Thyroid gland (tissue), 4 donors: ENCODE measurements at regions not wholly inside any gene's neighbourhood (a gene's known extent, or its start where the extent isn't known, plus 50 kb on each side); places are given as distances from the start of the nearest gene placed in this dataset.

ENCODE experiments used
- DNase-seq, 2 donors: peaks; one replicate each; pipeline ENCODE4 v3.0.0-alpha.2; 2019
- H3K27ac ChIP-seq, 3 donors: fragments of 200-600 bp; sonication (generic); 1 replicate in 2 of 3; 2 replicates in 1 of 3; pipeline ENCODE4 v1.5.1; 2016 to 2019; ENCODE audit warnings: mild to moderate bottlenecking in 1 of 3, moderate library complexity in 1 of 3
- H3K27me3 ChIP-seq: fragments of 200-600 bp; sonication (generic); one replicate; pipeline ENCODE4 v1.5.1; 2019
- H3K36me3 ChIP-seq, 2 donors: fragments of 200-600 bp; sonication (generic); one replicate each; pipeline ENCODE4 v1.5.1; 2016 to 2019
- H3K4me1 ChIP-seq, 2 donors: fragments of 200-600 bp; sonication (generic); one replicate each; pipeline ENCODE4 v1.5.1; 2017 to 2019
- H3K4me3 ChIP-seq, 3 donors: fragments of 200-600 bp; sonication (generic); replicated peaks in 1 of 3; 1 replicate in 2 of 3; 2 replicates in 1 of 3; pipeline ENCODE4 v1.5.1; 2016; ENCODE audit warnings: mild to moderate bottlenecking in 1 of 3
- H3K9me3 ChIP-seq: fragments of 200-600 bp; sonication (generic); one replicate; pipeline ENCODE4 v1.5.1; 2017
- POLR2A ChIP-seq, 2 donors: fragments of 450-650 bp; IDR thresholded peaks; one replicate each; pipeline ENCODE4 v1.6.1; 2017; ENCODE audit warnings: antibody characterized with exemption in 2 of 2, mild to moderate bottlenecking in 2 of 2, moderate library complexity in 1 of 2
- WGBS, 2 donors: methylation state at CpG; one replicate each; pipeline ENCODE4 v1.1.5; 2017; 5-methylcytosine and 5-hydroxymethylcytosine counted together
- intact Hi-C: fragments of 100-400 bp; cut with DNase I; formaldehyde crosslinking; loops from one replicate; pipeline ENCODE4 v1.15.1; 2023
- TF ChIP-seq, protein P1 (sequence below), 6 experiments: fragments of 200-600 bp in 3 of 6; fragments of 450-650 bp in 3 of 6; sonication (generic) in 3 of 6; IDR thresholded peaks; one replicate each; pipeline ENCODE4 v1.5.1; 2016 to 2019; ENCODE audit warnings: antibody characterized with exemption in 6 of 6, mild to moderate bottlenecking in 2 of 6, inconsistent platforms in 1 of 6, moderate library complexity in 1 of 6

DNA sequence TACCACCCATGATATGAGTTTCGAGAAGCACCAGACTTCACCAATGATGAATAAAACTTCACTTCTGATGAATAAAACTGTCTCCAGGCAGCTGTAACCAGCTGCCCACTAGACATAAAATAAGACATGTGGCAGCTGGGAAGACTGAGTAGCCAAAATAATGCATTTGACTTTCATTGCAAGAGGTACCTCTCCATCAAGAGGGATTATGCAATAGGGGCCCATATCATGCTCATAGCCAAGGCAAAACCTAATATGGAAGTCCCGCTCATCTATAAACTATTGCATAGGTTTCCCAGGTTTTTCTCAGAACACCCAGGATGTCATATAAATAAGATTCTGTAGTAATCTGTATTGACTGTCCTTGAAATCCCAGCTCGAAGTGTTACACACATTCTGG lies 155.5 kb downstream of the SIM1 start:
- WGBS, 2 donors: 86 to 88% methylated on average over 3 of the region's 3 CpGs
- intact Hi-C loops: no loop called here

DNA sequence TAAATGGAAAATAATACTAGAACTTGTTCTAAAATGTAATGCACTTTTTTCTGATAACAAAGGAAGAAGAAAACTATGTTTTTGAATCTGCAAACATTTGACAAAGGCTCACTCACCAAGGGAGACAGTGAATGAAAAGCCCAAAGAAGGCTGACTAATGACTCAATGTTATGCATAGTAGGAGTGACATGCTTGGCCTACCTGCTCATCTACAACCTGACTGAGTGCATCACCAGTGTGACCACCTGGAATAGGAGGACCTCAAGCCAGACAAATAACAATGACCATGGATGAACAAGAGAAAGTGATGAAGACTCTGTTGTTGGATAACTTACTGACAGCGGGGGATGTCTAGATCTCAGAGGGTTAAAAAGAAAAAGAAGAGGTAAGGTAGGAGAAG lies 157.2 kb downstream of the SIM1 start:
- 95 to 98% methylated on average over 1 of the region's 1 CpG for WGBS, 2 donors
- H3K4me1 ChIP-seq: no peaks in the 10 kb centered on the region

More for the DNA sequence above, 155.5 kb downstream of the SIM1 start:
- Histone ChIP-seq H3K36me3 (no peaks in the 10 kb centered on the region), H3K9me3 (no peaks in the 10 kb centered on the region), H3K27me3 (no peaks in the 10 kb centered on the region), H3K4me1 (no peaks in the 10 kb centered on the region), H3K4me3 (no peak overlapping the region), H3K27ac (no peak overlapping the region)
- TF ChIP-seq POLR2A (IDR thresholded peaks at IDR 0.05): no peak
- TF ChIP-seq, protein P1, sequence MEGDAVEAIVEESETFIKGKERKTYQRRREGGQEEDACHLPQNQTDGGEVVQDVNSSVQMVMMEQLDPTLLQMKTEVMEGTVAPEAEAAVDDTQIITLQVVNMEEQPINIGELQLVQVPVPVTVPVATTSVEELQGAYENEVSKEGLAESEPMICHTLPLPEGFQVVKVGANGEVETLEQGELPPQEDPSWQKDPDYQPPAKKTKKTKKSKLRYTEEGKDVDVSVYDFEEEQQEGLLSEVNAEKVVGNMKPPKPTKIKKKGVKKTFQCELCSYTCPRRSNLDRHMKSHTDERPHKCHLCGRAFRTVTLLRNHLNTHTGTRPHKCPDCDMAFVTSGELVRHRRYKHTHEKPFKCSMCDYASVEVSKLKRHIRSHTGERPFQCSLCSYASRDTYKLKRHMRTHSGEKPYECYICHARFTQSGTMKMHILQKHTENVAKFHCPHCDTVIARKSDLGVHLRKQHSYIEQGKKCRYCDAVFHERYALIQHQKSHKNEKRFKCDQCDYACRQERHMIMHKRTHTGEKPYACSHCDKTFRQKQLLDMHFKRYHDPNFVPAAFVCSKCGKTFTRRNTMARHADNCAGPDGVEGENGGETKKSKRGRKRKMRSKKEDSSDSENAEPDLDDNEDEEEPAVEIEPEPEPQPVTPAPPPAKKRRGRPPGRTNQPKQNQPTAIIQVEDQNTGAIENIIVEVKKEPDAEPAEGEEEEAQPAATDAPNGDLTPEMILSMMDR (IDR thresholded peaks at IDR 0.05): no peak
- DNase-seq: no peak

DNA sequence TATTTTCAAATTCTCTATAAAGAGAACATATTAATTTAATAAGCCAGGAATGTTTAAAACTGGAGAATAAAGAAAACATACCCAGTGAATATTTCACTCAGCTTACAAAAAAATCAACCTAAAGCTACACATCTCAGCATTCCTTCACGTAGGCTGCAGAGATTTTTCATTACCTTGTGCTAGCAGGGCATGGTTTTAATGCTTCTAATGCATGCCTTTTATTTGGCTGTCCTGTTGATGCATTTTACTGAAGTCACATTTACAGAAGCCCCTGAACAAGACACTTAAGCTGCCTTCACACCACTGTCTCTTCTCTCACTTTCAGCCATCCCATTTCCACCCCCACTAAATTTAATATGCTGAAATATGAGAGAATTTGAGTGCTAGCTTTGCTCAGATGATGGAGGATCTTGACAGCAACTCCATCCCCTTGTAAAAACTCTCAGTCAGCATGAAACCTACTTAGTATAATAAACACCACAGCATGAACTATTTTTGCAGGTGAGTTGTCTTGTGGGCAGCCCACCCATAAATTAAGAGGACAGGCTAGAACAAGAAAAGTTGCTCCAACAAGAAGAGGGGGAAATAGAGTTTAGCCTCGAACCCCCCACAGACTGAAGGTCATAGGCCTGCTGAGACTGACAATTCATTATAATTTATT lies 159.4 kb downstream of the SIM1 start:
- H3K36me3 ChIP-seq: no peaks in the 10 kb centered on the region
- H3K4me3 ChIP-seq: no peak overlapping the region
- H3K27me3 ChIP-seq: no peaks in the 10 kb centered on the region
- H3K27ac ChIP-seq: no peak overlapping the region
- H3K4me1 ChIP-seq: no peaks in the 10 kb centered on the region
- intact Hi-C loops: no loop called here
- WGBS, 2 donors: 58 to 70% methylated on average over 2 of the region's 2 CpGs
- no peak for DNase-seq
- TF ChIP-seq, protein P1 (IDR thresholded peaks at IDR 0.05): no peak
- no peaks in the 10 kb centered on the region for H3K9me3 ChIP-seq

More for the DNA sequence above, 157.2 kb downstream of the SIM1 start:
- no peaks in the 10 kb centered on the region for H3K27me3 ChIP-seq
- no peak for DNase-seq
- H3K9me3 ChIP-seq: no peaks in the 10 kb centered on the region
- TF ChIP-seq, protein P1 (IDR thresholded peaks at IDR 0.05): no peak
- no peak for TF ChIP-seq POLR2A (IDR thresholded peaks at IDR 0.05)
- H3K4me3 ChIP-seq: no peak overlapping the region
- no peaks in the 10 kb centered on the region for H3K36me3 ChIP-seq
- intact Hi-C loops: no loop called here
- no peak overlapping the region for H3K27ac ChIP-seq

DNA sequence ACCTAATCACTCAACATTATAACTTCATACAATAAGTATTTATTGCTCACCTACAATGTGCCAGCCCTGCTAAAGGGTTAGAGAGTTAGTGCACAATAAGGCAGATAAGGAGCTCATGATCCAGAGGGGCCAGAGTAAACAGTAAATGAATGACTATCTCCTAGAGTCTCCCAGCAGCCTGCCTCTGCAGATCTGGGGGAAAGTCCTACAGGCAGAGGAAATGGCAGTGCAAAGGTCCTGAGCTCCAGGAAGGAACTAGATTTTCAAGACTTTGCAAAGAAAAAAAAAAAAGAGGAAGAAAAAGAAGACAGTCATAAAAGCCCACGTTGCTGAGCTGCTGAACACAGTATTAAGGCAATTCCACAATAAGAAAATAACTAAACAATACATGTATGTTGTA lies 160.1 kb downstream of the SIM1 start:
- intact Hi-C loops: no loop called here
- H3K27me3 ChIP-seq: peaks cover 2% of the 10 kb centered on the region
- no peak overlapping the region for H3K27ac ChIP-seq
- no peak overlapping the region for H3K4me3 ChIP-seq
- H3K36me3 ChIP-seq: no peaks in the 10 kb centered on the region
- TF ChIP-seq, protein P1 (IDR thresholded peaks at IDR 0.05): no peak
- no peak for TF ChIP-seq POLR2A (IDR thresholded peaks at IDR 0.05)
- 31 to 45% methylated on average over 1 of the region's 1 CpG for WGBS, 2 donors
- DNase-seq: no peak
- H3K9me3 ChIP-seq: no peaks in the 10 kb centered on the region
- no peaks in the 10 kb centered on the region for H3K4me1 ChIP-seq

DNA sequence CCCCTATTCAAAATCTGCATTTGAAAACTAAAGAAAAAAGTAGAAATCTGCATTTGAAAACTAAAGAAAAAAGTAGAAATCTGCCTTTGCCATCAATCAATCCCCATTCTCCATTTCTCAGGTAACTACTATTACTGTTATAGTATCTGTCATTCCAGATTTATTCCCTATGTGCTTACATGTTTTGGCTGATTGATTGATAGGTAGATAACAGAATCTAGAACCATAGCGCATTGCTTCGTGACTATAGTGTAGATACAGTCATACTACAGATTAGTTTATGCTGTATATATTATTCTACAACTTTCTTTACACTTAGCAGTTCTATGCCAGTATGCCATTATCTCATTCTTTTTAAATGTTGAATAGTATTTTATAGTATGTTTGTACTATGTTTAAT lies 163.0 kb downstream of the SIM1 start:
- WGBS, 2 donors: 68 to 92% methylated on average over 2 of the region's 2 CpGs
- intact Hi-C loops: no loop called here
- Histone ChIP-seq H3K27ac (no peak overlapping the region), H3K36me3 (no peaks in the 10 kb centered on the region), H3K27me3 (peaks cover 2% of the 10 kb centered on the region), H3K4me3 (no peak overlapping the region), H3K4me1 (no peaks in the 10 kb centered on the region), H3K9me3 (no peaks in the 10 kb centered on the region)
- no peak for TF ChIP-seq POLR2A (IDR thresholded peaks at IDR 0.05)
- TF ChIP-seq, protein P1 (IDR thresholded peaks at IDR 0.05): no peak
- DNase-seq: no peak
